Activated T-cell treated with anti-CD3 and anti-CD28 coated beads for 1 hour (primary cell): ENCODE measurements at regions not wholly inside any gene's neighbourhood (a gene's known extent, or its start where the extent isn't known, plus 50 kb on each side); places are given as distances from the start of the nearest gene placed in this dataset.
"Not testable (repeated sequence)": the region's sequence is repeated elsewhere in the genome, so short reads cannot be mapped to it uniquely, and the experiment has no call there.

ENCODE experiments used
- DNase-seq: peaks from one replicate; pipeline ENCODE4 v3.0.0-alpha.2; 2020; ENCODE audit warnings: low read depth

DNA sequence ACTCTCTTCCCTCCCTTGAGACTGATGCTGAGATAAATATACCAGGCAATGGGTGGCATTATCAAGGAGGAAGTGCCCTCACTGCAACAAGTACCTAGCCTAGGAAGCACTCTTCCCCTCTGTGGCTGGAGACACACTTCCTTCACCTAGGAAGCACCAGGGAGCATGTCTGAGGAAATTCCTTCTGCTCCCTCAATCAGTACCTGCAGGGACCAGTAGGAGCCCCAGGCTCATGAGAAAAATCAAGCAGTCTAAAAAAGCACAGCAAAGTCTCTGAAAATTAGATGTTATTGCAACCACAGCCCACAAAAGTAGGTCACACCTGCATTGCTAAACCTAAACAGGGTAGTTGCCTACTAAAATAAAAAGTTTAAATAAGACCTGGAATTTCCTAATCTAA, 78.2 kb upstream of the TRPM1 start:
- no peak for DNase-seq

DNA sequence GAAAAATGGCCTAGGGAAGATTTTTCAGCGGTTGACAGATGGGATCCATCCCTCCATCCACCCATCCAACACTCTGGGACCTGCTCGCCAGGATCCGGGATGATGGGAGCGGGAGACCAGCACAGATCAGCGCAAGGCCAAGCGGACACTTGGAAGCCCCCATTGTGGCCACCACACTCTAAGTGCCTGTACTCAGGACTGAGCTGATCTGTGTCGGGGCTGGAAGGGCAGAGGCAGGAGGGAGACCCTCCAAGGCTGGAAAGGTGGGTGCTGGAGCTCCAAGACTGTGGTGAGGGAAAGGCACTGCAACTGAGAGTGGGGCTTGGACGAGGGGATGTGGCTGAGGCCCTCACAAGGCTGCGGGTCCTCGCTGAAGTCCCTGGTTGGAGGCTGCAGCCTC, 91.8 kb upstream of the TRPM1 start:
- DNase-seq = no peak

GRCh38 chr15:31195871-31196270, 94.3 kb upstream of the TRPM1 start:
- no peak for DNase-seq

GRCh38 chr15:31197497-31198414, 96.2 kb upstream of the TRPM1 start:
- peak; percentile 39 for DNase-seq

- DNase-seq = peak; percentile 60
Measured at GRCh38 chr15:31200735-31201151, 99.2 kb upstream of the TRPM1 start.

DNA sequence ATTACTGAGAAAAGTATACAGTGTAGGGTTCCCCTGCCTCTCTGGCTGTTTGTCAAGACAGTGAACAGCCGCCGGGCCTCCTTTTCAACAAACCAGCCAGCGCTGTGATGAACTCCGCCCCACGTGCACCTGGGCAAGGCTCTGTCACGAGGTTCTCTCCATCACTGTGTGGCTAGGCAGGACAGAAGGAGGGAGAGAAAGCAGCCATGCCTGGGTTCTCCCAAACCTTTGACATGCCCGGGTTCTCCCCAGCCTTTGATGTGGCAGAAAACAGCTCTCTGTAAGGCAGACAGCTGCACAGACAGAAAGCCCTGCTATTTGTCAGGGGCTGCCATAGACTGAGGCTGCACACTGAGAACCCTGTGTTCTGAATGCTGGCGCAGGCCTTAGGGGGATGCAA, 101.4 kb upstream of the TRPM1 start:
- no peak for DNase-seq

GRCh38 chr15:31203999-31204398, 102.5 kb upstream of the TRPM1 start:
- no peak for DNase-seq

GRCh38 chr15:31206386-31207181, 105.1 kb upstream of the TRPM1 start:
- DNase-seq = no peak

DNA sequence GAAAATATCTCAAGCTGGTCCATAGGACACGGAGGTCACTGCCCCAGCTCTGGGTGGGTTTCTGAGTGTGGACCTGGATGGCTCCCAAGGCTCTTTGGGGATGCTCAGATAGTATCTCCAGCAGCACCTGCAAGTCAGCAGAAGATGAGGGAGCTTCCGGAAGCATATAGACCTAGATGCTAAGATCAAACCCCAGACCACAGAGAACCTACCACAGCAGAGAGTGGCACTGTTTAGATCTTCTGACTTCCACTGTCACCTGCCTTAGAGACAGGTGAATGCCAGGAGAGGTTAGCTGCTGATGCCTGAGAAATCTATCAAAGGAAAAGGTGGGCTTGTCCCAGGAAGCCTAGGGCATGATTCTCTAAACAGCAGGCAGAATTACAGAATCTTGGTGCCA, 105.7 kb upstream of the TRPM1 start:
- DNase-seq = no peak

GRCh38 chr15:31207861-31208260, 106.3 kb upstream of the TRPM1 start:
- DNase-seq = not testable (repeated sequence)

DNA sequence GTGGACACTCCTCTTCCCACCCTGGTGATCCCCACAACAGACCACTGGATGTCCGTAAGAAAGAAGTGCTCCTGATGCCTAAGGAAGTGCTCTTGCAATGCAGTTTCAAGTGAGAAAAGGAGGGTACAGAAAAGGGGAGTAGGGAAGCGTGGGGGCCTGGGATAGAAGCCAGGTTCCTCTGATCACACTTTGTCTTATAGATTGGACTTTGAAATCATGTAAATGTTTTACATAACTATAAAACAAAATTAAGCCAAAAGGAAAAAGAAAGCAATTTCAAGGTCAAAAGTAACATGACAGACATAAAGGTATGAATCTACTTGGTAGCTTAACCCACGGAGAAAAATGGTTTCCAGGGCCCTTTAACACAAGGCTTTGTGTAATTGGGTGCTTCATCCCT, 107.3 kb upstream of the TRPM1 start:
- DNase-seq = no peak

DNA sequence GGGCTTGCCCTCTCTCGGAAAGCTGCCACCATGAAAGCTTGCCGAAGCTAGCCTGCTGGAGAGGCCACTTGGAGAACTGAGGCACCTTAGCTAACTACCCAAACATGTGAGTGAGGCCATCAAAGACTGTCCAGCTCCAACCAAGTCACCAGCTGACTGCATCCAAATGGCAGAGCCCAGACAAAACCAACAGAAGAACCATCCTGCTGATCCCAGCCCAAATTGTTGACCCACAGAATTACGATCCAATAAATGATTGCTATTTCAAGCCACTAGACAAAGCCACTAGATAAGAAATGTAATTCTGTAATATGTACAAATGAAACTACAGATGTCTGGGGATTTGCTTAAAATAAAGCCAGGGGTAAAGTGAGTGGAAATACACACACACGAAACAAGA, 109.8 kb upstream of the TRPM1 start:
- no peak for DNase-seq

DNA sequence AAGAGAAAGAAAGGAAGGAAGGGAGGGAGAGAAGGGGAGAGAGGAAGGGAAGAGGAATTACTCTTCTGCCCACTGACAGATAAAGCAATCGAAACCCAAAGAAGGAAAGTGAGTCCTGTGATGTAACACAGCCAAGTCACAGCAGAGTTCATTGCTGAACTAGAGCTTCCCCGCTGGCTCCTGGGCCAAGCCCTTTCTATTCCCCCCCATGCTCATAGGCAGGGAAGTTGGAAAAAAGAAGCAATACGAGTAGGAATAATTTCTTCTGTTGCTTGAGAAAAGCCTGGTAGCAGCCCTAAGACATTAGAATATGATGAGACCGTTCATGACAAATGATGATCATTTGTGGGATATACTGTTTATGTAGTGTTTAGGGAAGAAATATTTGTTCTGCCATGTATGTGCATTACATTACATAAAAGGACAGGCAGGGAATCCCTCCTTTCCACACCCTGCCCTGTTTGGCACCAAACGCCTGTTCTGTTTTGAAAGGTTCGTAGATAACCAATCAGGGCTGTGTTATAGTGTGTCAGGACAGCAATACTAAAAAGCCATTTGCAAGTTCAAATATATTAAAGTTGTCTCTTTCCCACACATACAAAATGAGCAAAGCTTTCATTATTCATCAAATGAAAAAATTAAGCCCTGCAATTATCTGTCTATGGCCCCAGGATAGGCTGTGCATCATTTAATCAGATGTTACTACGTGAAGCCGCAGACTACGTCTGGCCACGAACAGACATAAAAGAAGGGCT, 111.0 kb upstream of the TRPM1 start:
- no peak for DNase-seq

DNA sequence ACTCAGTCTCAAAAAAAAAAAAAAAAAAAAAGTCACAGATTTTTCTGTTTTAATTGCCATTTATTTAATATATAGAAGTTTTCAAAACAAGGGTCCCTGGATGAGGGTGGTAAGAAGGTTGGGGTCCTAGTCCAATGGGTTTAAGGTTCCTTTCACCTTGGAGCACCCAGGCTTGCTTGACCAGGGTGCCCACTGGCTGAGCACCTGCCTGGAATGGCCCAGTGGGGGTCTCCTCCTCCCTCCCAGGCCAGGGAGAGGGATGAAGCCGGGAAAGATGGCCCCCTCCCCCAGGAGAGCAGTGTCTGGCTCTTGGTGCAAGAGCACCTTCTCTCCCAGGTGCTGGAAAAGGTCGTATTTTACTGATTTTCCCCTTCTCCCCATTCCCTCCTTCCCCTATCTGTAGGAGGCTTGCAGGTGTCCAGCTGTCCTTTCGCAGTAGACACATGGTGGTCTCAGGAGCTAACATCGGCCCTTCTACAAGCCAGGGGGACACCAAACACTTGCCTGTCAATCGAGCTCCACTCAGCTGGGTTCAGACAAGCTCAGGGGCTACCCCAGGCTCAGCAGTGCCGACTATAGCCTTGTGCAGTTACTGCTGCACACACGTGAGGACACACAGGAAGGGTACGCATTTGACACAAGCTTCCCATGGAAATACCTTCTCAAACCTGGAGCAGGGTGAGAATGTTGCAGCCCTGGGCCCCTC, 112.3 kb upstream of the KLF13 start:
- DNase-seq = no peak

GRCh38 chr15:31214864-31215489, 111.7 kb upstream of the KLF13 start:
- no peak for DNase-seq

DNA sequence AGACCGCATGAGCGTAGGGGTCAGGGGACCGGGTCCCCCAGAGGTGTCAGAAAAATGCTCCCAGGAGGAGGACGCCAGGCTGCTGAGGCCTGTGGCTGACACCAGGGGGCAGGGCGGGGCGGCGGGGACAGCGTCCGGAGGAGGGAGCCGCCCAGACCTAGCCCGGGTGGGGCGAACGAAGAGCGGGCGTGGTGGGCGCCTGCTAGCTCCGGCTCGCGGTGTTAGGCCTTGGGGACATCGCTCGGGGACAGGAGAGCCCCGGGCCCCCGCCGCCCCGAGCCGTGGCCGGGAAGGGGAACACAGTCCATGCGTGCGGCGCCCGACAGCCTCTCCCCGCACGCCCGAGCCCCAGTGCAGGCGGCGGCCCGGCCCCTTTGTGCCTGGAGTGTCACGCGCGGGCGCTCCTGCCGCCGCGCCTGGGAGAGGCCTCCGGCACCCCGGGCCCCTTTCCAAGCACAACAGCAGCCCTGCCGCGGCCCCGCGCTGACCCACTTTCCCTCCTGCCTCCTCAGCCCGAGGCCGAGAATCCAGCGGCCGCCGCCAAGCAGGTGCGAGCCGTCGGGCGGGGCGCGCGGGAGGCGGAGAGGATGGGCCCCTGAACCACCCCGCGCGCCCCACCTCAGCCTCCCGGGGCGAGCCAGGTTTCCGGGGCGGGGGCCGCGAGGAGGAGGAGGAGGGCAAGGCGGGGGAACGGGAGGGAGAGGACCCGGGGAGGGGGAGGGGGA, 111.0 kb upstream of the KLF13 start:
- peak; percentile 78 for DNase-seq

GRCh38 chr15:31216215-31216911, 110.3 kb upstream of the KLF13 start:
- DNase-seq = peak; percentile 25

GRCh38 chr15:31217067-31217466, 109.6 kb upstream of the KLF13 start:
- DNase-seq = no peak

GRCh38 chr15:31217566-31218270, 108.9 kb upstream of the KLF13 start:
- no peak for DNase-seq
